Endothelial cell of umbilical vein (primary cell): ENCODE measurements at regions not wholly inside any gene's neighbourhood (a gene's known extent, or its start where the extent isn't known, plus 50 kb on each side); places are given as distances from the start of the nearest gene placed in this dataset.

Experiments used
- BruUV-seq: library from RNA; stranded (reverse); fragments of 400-500 nt; replicated peaks from 2 replicates; lab custom pipeline; 2021; lab: Mats Ljungman, UMichigan
- CTCF ChIA-PET: fragments of 300-600, 350-600 bp; sonication (Branson Sonifier 250); formaldehyde crosslinking; loops from one replicate; lab custom pipeline; 2021; ENCODE audit warnings: antibody characterized with exemption, inconsistent platforms; lab: Charles Lee
- POLR2A ChIA-PET: fragments of 300-600, 350-600 bp; sonication (Branson Sonifier 250); formaldehyde crosslinking; loops from one replicate; lab custom pipeline; 2021; ENCODE audit warnings: antibody characterized with exemption, inconsistent platforms; lab: Charles Lee
- DNase-seq: peaks from one replicate; pipeline ENCODE4 v3.0.0-alpha.2; 2011; ENCODE audit warnings: low read depth, low spot score
- FAIRE-seq: peaks from 2 replicates; lab custom pipeline; 2011; peaks lifted over from hg19 to GRCh38; lab: Jason Lieb, UNC
- H2AFZ ChIP-seq: 2 replicates; pipeline ENCODE4 v1.6.0; 2012; ENCODE audit warnings: low read depth, low read length, control low read depth, inconsistent platforms
- H3K27ac ChIP-seq: 2 replicates; pipeline ENCODE4 v1.5.1; 2011; ENCODE audit warnings: low read depth, mild to moderate bottlenecking, control low read depth, low read length, moderate library complexity; ENCODE audit not compliant: insufficient read depth
- H3K27me3 ChIP-seq, 2 experiments: 2 replicates each; pipeline versions ENCODE4 v1.6.0 to v1.6.1; 2011; ENCODE audit warnings: low read length in 2 of 2, mixed read lengths in 1 of 2; ENCODE audit not compliant: control insufficient read depth in 2 of 2, insufficient read depth in 2 of 2
- H3K36me3 ChIP-seq, 2 experiments: 2 replicates in 1 of 2; 3 replicates in 1 of 2; pipeline ENCODE4 v1.5.1; 2011; ENCODE audit warnings: low read length in 2 of 2, mild to moderate bottlenecking in 1 of 2, moderate library complexity in 1 of 2; ENCODE audit not compliant: control insufficient read depth in 2 of 2, insufficient read depth in 2 of 2; ENCODE audit errors: extremely low read depth in 1 of 2
- H3K4me1 ChIP-seq: 3 replicates; pipeline ENCODE4 v1.5.1; 2011; ENCODE audit warnings: mild to moderate bottlenecking, low read length; ENCODE audit not compliant: control insufficient read depth, insufficient read depth; ENCODE audit errors: extremely low read depth
- H3K4me2 ChIP-seq: 2 replicates; pipeline ENCODE4 v1.6.1; 2011; ENCODE audit warnings: low read length, control low read depth, mixed read lengths; ENCODE audit not compliant: insufficient read depth
- H3K4me3 ChIP-seq, 3 experiments: fragments of 200-600 bp in 1 of 3; sonication (generic), shearing (Covaris generic) in 1 of 3; replicated peaks in 1 of 3; 2 replicates each; pipeline ENCODE4 v1.5.1; 2011 to 2016; ENCODE audit warnings: control low read depth in 3 of 3, low read length in 3 of 3, mild to moderate bottlenecking in 2 of 3, inconsistent platforms in 1 of 3, low read depth in 1 of 3, moderate library complexity in 1 of 3; ENCODE audit not compliant: insufficient read depth in 1 of 3
- H3K79me2 ChIP-seq: 2 replicates; pipeline ENCODE4 v1.6.0; 2012; ENCODE audit warnings: low read length, inconsistent platforms; ENCODE audit not compliant: control insufficient read depth, insufficient read depth
- H3K9ac ChIP-seq: replicated peaks from 2 replicates; pipeline ENCODE3; 2011; ENCODE audit warnings: low read length, control low read depth; ENCODE audit not compliant: insufficient read depth; ENCODE audit errors: extremely low read depth
- H3K9me1 ChIP-seq: replicated peaks from 3 replicates; pipeline ENCODE4 v1.6.0; 2011; ENCODE audit warnings: mild to moderate bottlenecking, low read length; ENCODE audit not compliant: control insufficient read depth, insufficient read depth; ENCODE audit errors: extremely low read depth
- H3K9me3 ChIP-seq: replicated peaks from 2 replicates; pipeline ENCODE4 v1.5.1; 2012; ENCODE audit warnings: low read length, inconsistent platforms; ENCODE audit not compliant: control insufficient read depth, insufficient read depth
- H4K20me1 ChIP-seq: replicated peaks from 2 replicates; pipeline ENCODE3; 2011; ENCODE audit warnings: mild to moderate bottlenecking, low read length; ENCODE audit not compliant: control insufficient read depth, insufficient read depth; ENCODE audit errors: extremely low read depth
- EZH2 ChIP-seq: IDR thresholded peaks from 2 replicates; pipeline ENCODE4 v1.6.1; 2012; ENCODE audit warnings: borderline replicate concordance, low read depth, mild to moderate bottlenecking, moderate library complexity, low read length, inconsistent platforms; ENCODE audit not compliant: severe bottlenecking
- FOS ChIP-seq: IDR thresholded peaks from 2 replicates; pipeline ENCODE4 v1.6.1; 2011; ENCODE audit warnings: mild to moderate bottlenecking, low read length, moderate library complexity, borderline replicate concordance; ENCODE audit not compliant: insufficient read depth
- GATA2 ChIP-seq: IDR thresholded peaks from 2 replicates; pipeline ENCODE4 v1.7.0; 2011; ENCODE audit warnings: low read depth, mild to moderate bottlenecking, moderate library complexity, mixed read lengths, low read length; ENCODE audit not compliant: insufficient read length, insufficient read depth
- JUN ChIP-seq: IDR thresholded peaks from 2 replicates; pipeline ENCODE4 v1.6.1; 2011; ENCODE audit warnings: borderline replicate concordance, low read depth; ENCODE audit not compliant: insufficient read length, insufficient read depth
- MYC ChIP-seq: IDR thresholded peaks from one replicate; pipeline ENCODE4 v1.6.1; 2011; ENCODE audit warnings: mild to moderate bottlenecking, low read depth, low read length
- POLR2A ChIP-seq: IDR thresholded peaks from 2 replicates; pipeline ENCODE4 v1.6.1; 2012; ENCODE audit warnings: low read depth, mild to moderate bottlenecking, control low read depth, low read length
- POLR2AphosphoS5 ChIP-seq: IDR thresholded peaks from 2 replicates; pipeline ENCODE4 v1.6.1; 2012; ENCODE audit warnings: low read depth, mild to moderate bottlenecking, control low read depth, low read length, moderate library complexity; ENCODE audit not compliant: insufficient read depth
- dilution Hi-C: fragments of 300-500 bp; cut with MboI; formaldehyde crosslinking; loops from one replicate; pipeline ENCODE4 v1.15.0; 2019; ENCODE audit warnings: low sequenced_read_pairs; ENCODE audit not compliant: extremely low pct_ligation_motif_present
- intact Hi-C: fragments of 100-400 bp; cut with micrococcal nuclease; formaldehyde crosslinking; loops from one replicate; pipeline ENCODE4 v1.10.0; 2022
- TF ChIP-seq, protein P1 (sequence below), 2 donors: IDR thresholded peaks; 1 replicate in 1 of 2; 2 replicates in 1 of 2; pipeline ENCODE4 v1.5.1; 2011; ENCODE audit warnings: low read length in 2 of 2, mild to moderate bottlenecking in 2 of 2, moderate library complexity in 2 of 2, control low read depth in 1 of 2, inconsistent platforms in 1 of 2, low read depth in 1 of 2; ENCODE audit not compliant: insufficient read depth in 1 of 2; ENCODE audit errors: extremely low read depth in 1 of 2
- TF ChIP-seq, protein P2 (sequence below): IDR thresholded peaks from 2 replicates; pipeline ENCODE4 v1.6.1; 2011; ENCODE audit not compliant: insufficient read depth, insufficient read length

- Histone ChIP-seq H3K9ac (no peak overlapping the region), H3K9me1 (no peaks in the 10 kb centered on the region), H3K4me1 (no peaks in the 10 kb centered on the region), H3K36me3 (no peaks in the 10 kb centered on the region), H3K27ac (no peak overlapping the region), H3K4me2 (no peak overlapping the region), H3K4me3 (no peak overlapping the region), H3K27me3 (no peaks in the 10 kb centered on the region), H3K9me3 (no peaks in the 10 kb centered on the region), H2AFZ (no peak overlapping the region), H3K79me2 (no peaks in the 10 kb centered on the region), H4K20me1 (no peaks in the 10 kb centered on the region)
- BruUV-seq: no TSS peak
- POLR2A ChIA-PET: no interaction called here
- no peak for FAIRE-seq
- peak; percentile 8 for DNase-seq
- dilution Hi-C loops (no loop called here), intact Hi-C loops (loop anchor here (1.0 kb wide), 1 partner anchor 284 kb away; the partner anchor contains the start of gene NPY1R)
- TF ChIP-seq, protein P1, sequence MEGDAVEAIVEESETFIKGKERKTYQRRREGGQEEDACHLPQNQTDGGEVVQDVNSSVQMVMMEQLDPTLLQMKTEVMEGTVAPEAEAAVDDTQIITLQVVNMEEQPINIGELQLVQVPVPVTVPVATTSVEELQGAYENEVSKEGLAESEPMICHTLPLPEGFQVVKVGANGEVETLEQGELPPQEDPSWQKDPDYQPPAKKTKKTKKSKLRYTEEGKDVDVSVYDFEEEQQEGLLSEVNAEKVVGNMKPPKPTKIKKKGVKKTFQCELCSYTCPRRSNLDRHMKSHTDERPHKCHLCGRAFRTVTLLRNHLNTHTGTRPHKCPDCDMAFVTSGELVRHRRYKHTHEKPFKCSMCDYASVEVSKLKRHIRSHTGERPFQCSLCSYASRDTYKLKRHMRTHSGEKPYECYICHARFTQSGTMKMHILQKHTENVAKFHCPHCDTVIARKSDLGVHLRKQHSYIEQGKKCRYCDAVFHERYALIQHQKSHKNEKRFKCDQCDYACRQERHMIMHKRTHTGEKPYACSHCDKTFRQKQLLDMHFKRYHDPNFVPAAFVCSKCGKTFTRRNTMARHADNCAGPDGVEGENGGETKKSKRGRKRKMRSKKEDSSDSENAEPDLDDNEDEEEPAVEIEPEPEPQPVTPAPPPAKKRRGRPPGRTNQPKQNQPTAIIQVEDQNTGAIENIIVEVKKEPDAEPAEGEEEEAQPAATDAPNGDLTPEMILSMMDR (IDR thresholded peaks at IDR 0.05; ENCODE audit: extremely low read depth in 1 of 2, insufficient read depth in 1 of 2, low read depth in 1 of 2, low read length in 2 of 2): peak; percentile 14 to 41
- TF ChIP-seq MYC: no peak
- CTCF ChIA-PET: interaction anchor here (5.4 kb wide), 1 partner anchor 284 kb away, joined by 28 read pairs; the partner anchor contains the start of gene NPY1R
These were observed 118.2 kb downstream of the NAF1 start for GRCh38 chr4:163048447-163048846.

DNA sequence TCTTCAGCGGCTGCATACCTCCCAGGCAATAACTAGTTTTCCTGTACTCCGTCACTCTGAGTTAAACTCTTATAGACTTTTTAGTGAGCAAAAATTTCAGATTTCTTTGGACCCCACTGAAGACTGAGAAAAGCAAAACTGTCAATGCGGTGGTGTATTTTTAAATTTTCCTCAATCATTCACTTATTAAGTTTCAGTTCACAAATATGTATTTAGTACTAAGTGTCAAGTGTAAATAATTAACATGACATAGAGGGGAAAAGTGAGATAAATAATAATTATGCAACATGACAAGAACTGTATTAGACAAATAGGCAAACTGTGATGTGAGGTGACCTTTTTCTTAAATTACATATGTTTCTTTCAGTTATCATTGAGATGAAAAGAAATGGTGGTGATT, 124.4 kb downstream of the NAF1 start:
- Histone ChIP-seq H3K4me2 (no peak overlapping the region), H3K4me1 (no peaks in the 10 kb centered on the region), H3K36me3 (no peaks in the 10 kb centered on the region), H3K9ac (no peak overlapping the region), H3K9me1 (no peaks in the 10 kb centered on the region), H3K27me3 (no peaks in the 10 kb centered on the region), H3K79me2 (no peaks in the 10 kb centered on the region), H3K4me3 (no peak overlapping the region), H4K20me1 (no peaks in the 10 kb centered on the region), H2AFZ (no peak overlapping the region), H3K9me3 (no peaks in the 10 kb centered on the region), H3K27ac (no peak overlapping the region)
- POLR2A ChIA-PET: no interaction called here
- CTCF ChIA-PET: no interaction called here
- no TSS peak for BruUV-seq
- dilution Hi-C loops: no loop called here
- FAIRE-seq (no peak), DNase-seq (no peak)
- no peak for TF ChIP-seq JUN
- TF ChIP-seq EZH2: no peak
- no peak for TF ChIP-seq FOS
- TF ChIP-seq, protein P2, sequence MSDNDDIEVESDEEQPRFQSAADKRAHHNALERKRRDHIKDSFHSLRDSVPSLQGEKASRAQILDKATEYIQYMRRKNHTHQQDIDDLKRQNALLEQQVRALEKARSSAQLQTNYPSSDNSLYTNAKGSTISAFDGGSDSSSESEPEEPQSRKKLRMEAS: no peak
- TF ChIP-seq GATA2: no peak
- TF ChIP-seq MYC: no peak
- no peak for TF ChIP-seq POLR2A
- TF ChIP-seq, protein P1 (IDR thresholded peaks at IDR 0.05; ENCODE audit: extremely low read depth in 1 of 2, insufficient read depth in 1 of 2, low read depth in 1 of 2, low read length in 2 of 2): no peak
- TF ChIP-seq POLR2AphosphoS5: no peak
- intact Hi-C loops: no loop called here
